Retinal pigment epithelial cell (primary cell): ENCODE measurements at regions not wholly inside any gene's neighbourhood (a gene's known extent, or its start where the extent isn't known, plus 50 kb on each side); places are given as distances from the start of the nearest gene placed in this dataset.

Experiments used
- DNase-seq: peaks from one replicate; pipeline ENCODE4 v3.0.0-alpha.2; 2010; ENCODE audit warnings: low read depth
- H3K4me3 ChIP-seq: 2 replicates; pipeline ENCODE4 v1.5.1; 2011; ENCODE audit warnings: mild to moderate bottlenecking, low read length, control low read depth, moderate library complexity
- TF ChIP-seq, protein P1 (sequence below): conservative IDR thresholded peaks from 2 replicates; pipeline ENCODE4 v1.5.1; 2011; ENCODE audit warnings: low read depth, low read length, control low read depth, inconsistent platforms

- DNase-seq, result peak; percentile 89
- H3K4me3 ChIP-seq, result no peak overlapping the region
- TF ChIP-seq, protein P1, sequence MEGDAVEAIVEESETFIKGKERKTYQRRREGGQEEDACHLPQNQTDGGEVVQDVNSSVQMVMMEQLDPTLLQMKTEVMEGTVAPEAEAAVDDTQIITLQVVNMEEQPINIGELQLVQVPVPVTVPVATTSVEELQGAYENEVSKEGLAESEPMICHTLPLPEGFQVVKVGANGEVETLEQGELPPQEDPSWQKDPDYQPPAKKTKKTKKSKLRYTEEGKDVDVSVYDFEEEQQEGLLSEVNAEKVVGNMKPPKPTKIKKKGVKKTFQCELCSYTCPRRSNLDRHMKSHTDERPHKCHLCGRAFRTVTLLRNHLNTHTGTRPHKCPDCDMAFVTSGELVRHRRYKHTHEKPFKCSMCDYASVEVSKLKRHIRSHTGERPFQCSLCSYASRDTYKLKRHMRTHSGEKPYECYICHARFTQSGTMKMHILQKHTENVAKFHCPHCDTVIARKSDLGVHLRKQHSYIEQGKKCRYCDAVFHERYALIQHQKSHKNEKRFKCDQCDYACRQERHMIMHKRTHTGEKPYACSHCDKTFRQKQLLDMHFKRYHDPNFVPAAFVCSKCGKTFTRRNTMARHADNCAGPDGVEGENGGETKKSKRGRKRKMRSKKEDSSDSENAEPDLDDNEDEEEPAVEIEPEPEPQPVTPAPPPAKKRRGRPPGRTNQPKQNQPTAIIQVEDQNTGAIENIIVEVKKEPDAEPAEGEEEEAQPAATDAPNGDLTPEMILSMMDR, result no peak
Measured at GRCh38 chr5:29758986-29759421, 1434.5 kb upstream of the CDH6 start.

- TF ChIP-seq, protein P1, result no peak
- DNase-seq, result no peak
- H3K4me3 ChIP-seq, result no peak overlapping the region
Measured at GRCh38 chr5:29750453-29750852, 1443.0 kb upstream of the CDH6 start.

GRCh38 chr5:29744618-29745017, 1448.9 kb upstream of the CDH6 start:
- no peak for DNase-seq
- H3K4me3 ChIP-seq, result no peak overlapping the region
- TF ChIP-seq, protein P1, result no peak

DNA sequence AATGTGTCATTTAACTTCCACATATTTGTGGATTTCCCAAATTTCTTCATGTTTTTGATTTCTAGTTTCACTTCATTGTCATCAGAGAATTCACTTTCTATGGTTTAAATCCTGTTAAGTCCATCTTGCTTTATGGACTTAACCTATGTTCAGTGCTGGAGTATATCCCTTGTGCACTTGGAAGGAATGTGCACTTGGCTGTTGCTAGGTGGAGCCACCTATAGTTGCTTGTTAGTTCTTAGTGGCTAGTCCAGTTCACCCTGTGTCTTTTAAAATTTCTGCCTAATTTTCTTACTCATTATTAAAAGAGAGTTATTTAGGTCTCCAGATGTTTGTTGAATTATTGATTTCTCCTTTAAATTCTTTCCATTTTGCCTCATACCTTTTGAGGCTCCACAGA, 1472.5 kb upstream of the CDH6 start:
- DNase-seq, result no peak
- H3K4me3 ChIP-seq, result no peak overlapping the region
- TF ChIP-seq, protein P1, result peak; percentile 9

DNA sequence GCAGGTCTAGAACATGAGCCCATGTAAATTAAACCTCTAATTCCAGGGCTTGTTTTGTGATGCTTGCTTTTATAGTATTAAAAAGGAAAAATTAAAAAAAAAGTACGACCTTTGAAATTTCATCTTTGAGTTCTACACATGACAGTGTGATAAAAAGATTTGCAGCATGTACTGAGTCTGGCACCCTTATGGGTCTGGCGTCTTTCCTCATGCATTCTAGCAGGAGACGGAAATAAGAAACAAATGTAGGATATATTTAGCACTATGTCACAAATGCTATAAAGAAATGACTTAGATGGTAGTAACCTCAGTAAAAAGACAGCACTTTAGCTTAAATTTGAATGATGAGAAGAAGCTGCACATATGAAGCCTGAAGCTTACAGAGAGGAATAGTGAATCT, 1474.3 kb upstream of the CDH6 start:
- DNase-seq, result no peak
- TF ChIP-seq, protein P1, result no peak
- no peak overlapping the region for H3K4me3 ChIP-seq

DNA sequence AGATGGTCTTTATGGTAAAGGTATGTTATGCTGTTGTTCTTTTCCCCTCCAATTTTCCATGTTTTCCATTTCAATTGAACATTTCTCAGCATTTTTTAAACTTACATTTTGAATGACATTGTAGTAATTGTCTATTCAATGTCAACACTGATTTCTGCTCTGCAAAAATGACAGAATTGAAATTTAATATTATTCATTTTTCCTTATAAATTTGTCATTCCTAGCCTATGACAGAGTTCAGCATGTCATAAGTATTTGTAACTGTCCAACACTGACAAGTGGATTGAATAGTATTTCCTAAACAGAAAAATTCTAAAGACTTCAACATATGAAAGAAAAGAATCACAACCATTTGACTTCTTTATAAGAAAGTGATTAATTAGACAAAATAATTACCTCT, 1478.3 kb upstream of the CDH6 start:
- TF ChIP-seq, protein P1, result no peak
- no peak for DNase-seq
- no peak overlapping the region for H3K4me3 ChIP-seq

DNA sequence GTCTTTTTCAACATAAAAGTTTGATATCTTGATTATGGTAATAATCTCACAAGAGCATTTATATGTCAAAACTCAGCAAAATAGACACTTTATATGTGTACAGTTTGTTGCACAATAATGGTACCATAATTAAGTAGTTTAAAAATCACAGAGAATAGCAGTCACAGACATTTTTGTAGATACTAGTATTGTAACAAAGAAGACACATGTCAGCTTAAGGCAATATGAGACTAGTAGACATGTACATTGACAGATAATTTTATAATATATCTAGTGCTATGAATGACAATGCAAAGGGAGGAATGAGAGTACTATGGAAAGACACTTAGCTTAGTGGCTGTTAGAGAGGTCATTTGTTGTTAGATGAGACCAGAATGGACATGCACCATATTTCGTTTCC, 1490.6 kb upstream of the CDH6 start:
- no peak for DNase-seq
- TF ChIP-seq, protein P1, result no peak

More for the DNA sequence above, 1490.6 kb upstream of the CDH6 start:
- no peak overlapping the region for H3K4me3 ChIP-seq
